Fibroblast of skin of scalp (primary cell): ENCODE measurements at regions not wholly inside any gene's neighbourhood (a gene's known extent, or its start where the extent isn't known, plus 50 kb on each side); places are given as distances from the start of the nearest gene placed in this dataset.
A peak's percentile ranks its signal among the peaks of the same experiment; 100 is the strongest.
"Not testable (repeated sequence)": the region's sequence is repeated elsewhere in the genome, so short reads cannot be mapped to it uniquely, and the experiment has no call there.

Experiments used
- DNase-seq: peaks from one replicate; pipeline ENCODE4 v3.0.0-alpha.2; 2013

- DNase-seq, result no peak
Measured at GRCh38 chr2:236375973-236376476, 111.8 kb upstream of the ASB18 start.

DNA sequence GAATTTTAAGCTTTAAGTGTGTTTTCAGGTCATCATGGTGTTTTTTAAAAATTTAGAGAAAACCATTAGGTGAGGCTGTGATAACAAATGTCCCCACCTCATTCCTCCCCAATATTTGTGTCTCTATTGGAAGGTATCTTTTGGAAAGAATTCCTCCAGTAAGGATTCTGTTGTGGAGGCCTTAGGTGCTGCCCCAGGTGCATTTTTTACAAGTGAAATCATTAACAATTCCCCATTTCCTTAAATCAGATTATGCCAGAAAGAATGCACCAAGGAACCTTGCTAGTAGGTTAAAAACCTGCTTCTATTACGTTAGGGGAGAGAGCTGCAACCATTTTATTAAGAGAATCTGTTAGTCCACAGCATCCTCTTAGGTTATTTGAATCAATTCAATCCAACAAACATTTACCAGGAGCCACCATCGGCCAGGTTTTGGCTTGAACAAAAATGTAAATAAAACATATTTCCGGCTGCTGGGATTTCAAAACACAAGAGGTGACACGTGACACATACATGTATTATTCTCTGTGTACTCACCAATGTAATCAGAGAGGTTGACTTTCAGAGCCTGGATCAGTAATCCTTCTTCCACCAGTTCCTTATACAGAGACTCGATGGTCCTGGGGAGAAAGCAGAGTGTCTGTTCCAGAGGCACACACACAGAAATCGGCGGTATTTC, 112.5 kb upstream of the ASB18 start:
- DNase-seq, result no peak

DNA sequence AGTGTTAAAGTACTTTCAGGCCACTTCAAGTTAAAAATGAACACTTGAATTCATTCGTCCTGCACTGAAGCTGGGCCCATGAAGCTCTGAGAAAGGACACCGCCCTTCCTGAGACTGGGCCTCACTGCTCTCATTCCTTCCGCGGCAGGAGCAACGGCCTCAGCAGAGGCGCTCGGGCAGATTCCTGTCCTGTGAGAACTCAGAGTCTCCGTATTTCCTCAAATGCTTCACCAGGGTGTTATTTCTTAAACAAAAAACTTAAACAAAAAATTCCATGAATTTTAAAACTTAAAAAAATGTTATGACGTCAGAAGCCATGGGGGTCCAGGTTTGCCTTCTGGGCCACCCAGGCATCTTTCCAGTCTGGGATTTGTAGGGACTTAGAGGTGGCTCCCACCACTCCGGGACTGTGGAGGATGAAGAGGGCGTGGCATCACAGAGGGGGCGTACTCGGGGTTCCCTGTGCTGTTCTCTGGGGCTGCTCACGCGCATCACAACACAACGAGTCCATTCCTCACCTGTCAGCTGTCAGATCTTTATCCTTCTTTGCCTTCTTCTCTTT, 115.9 kb upstream of the ASB18 start:
- DNase-seq, result peak; percentile 11

DNA sequence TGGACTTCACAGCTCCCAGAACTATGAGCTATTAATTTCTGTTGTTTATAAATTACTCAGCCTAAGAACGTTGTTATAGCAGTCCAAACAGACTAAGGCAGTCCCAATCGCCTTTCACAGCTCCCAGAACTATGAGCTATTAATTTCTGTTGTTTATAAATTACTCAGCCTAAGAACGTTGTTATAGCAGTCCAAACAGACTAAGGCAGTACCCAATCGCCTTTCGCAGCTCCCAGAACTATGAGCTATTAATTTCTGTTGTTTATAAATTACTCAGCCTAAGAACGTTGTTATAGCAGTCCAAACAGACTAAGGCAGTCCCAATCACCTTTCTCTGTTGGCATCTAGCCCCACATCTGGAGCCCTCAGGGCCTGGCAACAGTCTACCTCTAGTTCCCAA, 117.0 kb upstream of the ASB18 start:
- DNase-seq, result not testable (repeated sequence)

GRCh38 chr2:236389284-236390216, 125.3 kb upstream of the ASB18 start:
- not testable (repeated sequence) for DNase-seq

DNA sequence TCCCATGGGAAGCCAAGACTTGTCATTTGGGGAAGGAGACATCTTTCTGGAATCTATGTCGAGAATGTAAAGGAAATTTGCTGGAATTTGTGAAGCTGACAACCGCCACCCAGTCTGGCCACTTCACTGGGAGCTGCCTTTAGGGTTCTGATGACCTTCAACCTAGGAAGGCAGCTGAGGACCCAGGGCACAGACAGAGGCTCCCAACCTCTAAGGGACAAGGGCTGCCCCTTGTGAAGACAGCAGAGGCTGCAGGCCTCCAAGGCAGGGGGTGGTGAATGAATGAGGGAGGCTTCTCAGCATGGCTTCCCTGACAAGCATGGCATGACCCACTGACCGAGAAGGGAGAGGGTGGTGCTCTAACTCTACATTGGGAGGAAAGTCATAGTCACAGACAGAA, 128.9 kb upstream of the ASB18 start:
- DNase-seq, result no peak

GRCh38 chr2:236393581-236393980, 129.4 kb upstream of the ASB18 start:
- no peak for DNase-seq

GRCh38 chr2:236394571-236394970, 130.4 kb upstream of the ASB18 start:
- no peak for DNase-seq

GRCh38 chr2:236395067-236395466, 130.9 kb upstream of the ASB18 start:
- no peak for DNase-seq

DNA sequence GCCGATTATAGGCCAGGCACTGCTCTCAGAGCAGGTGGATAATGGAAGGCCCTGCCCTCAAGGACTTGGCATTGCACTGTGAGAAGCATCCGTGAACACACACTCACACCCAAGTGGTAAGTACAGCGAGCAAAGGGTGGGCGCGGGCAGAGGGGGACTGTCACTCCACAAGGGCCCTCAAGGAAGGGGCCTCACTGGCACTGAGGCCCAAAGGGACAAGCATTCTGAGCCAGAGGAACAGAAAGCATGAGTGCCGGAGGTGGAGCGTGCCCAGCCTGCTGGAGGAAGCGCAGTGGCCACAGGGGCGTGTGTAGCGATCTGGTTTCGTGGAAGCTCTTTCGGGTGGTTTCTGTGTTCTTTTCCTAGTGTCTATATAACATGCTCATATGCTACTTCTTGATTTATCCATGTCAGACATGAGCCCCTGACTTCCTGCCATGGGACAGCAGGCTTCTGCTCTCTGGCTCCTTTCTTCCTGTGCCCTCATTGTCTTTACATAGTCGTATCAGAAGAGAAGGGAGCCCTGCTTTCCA, 132.7 kb upstream of the ASB18 start:
- DNase-seq, result no peak

DNA sequence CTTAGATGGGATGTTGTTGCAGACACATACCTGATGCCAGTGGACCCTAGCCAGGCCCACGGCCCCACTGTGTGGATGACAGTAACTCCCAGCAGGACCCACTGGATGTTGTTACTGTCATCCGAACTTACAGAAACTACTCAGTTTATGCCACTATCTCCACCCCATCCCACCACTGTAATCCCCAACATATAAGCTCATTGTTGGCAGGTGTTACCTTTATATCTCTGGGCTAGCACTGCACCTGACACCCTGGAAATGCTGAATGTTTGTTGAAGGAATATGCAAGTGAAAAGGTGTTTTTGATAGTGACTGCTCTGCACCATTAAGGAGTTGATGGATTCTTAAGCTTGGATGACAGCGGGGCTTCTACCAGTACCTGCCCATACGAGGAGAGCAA, 133.5 kb upstream of the ASB18 start:
- no peak for DNase-seq

DNA sequence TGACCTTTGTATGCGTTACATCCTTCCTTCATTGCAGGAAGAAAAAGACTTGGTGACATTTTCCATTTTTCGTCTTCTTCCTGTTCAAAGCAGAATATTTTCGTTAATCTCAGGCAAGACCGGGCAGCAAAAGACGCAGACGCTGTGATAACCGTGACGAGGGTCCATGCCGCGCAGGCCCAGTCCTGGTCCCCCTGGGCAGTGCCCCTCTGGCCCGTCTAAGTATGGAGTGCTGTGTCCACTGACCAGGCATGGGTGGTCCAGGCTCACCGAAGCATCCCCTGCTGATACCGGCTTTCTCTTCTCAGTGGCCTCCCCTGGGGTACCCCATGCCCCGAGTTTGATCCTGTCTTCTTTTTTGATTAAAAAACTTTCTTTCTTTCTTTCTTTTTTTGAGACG, 135.2 kb upstream of the ASB18 start:
- DNase-seq, result no peak

- DNase-seq, result no peak
Measured at GRCh38 chr2:236400046-236400574, 135.9 kb upstream of the ASB18 start.

DNA sequence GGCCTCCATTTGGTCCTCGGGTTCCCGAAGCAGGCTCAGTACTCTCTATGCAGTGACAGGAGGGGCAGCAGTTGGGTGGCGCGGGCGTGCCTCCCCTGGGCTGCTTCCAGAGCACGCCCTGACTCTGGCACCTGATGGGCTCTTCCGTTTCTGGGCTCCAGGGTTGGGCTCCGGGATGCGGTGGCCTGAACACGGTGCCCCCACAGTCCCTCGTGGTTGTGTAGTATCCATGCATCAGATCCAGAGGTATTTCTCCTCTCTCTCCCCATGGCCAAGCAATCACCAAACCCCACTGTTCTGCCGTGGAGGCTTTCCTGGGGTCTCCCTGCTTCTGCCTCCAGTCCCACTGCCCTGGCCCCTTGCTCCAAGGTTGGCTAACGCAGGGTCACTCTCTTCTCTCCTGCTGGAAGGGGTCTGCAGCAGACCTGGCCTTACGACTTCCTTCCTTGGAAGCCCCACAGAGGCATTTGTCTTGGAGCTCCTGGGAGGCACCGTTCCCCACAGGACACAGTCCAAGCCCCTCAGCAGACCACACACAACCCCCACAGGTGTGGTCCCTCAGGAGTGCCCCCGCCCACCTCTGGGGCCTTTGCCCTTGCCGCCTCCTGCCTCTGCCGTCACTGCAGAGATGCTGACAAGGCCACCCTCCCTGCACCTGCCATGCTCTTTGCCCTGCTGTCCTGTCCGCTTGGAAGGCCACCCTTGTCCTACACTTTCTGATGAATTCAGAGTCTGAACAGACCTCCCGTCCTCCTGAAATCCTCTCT, 136.6 kb upstream of the ASB18 start:
- DNase-seq, result no peak

DNA sequence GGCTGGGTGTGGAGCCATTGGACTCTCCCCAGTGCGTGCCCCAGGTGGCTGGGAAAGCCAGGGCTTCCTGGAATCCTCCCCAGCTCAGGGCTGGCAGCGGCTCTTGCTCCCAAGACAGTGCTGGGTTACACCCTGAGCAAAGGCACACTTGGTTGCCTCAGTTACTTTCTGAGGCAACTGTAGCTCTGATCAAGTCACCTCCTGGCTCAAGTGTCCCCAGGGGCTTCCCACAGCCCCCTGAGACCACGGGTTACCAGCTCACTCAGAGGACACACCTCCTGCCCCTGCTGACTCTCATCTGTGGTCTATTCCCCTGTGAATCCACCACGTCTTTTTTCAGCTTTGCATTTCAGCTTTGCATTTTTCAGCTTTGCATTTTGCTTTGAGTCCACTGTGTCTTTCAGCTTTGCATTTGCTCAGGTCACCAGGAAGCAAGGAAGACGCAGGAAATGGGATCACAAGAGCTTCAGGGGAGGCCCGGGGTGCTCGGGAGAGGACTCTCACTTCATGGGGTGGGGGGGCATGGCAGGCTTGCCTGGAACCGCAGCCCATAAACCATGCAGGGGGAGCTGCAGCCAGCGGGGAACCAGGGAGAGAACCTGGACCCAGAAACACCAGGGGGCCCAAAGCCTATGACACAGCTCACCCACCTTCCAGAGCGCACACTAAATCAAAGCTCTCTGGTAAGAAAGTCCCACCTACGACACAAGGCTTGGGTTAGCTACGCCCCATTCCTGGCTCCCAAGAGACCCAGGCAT, 138.0 kb upstream of the ASB18 start:
- no peak for DNase-seq

DNA sequence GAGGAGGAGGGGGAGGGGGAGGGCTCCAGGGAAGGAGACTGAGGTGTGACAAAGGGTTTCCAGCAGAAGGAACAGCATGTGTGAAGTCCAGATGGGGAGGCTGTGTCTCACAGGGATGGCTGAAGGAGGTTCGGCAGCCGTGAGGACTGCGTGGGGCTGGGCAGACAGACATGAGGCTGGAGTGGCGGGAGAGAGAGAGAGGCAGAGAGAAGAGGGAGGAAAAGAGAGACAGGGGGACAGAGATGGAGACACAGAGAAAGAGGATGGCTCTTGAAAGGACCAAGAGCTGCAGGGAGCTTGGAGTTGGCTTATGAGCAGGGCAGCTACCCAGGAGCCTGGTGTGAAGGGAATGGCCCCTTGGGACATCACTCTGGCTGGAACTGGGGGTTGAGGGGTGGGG, 138.9 kb upstream of the ASB18 start:
- DNase-seq, result no peak

DNA sequence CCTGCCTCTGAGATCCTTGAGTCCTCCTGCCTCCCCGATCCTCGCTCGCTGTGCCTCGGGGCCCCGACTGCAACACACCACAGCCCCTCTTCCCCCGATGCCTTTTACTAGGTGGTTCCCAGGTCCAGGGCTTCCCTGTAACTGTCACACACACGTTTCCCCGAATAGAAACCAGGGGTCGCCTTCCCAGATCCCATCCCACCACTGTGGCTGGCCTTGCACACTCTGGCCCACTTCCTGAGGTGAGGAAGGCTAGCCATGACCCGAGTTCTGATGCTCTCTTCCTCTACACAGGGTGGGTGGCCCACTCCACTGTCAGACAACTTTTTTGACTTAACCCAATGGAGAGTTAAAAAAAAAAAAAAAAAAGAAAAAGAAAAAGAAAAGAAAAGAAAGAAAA, 139.6 kb upstream of the ASB18 start:
- no peak for DNase-seq

GRCh38 chr2:236404346-236404745, 140.1 kb upstream of the ASB18 start:
- no peak for DNase-seq

DNA sequence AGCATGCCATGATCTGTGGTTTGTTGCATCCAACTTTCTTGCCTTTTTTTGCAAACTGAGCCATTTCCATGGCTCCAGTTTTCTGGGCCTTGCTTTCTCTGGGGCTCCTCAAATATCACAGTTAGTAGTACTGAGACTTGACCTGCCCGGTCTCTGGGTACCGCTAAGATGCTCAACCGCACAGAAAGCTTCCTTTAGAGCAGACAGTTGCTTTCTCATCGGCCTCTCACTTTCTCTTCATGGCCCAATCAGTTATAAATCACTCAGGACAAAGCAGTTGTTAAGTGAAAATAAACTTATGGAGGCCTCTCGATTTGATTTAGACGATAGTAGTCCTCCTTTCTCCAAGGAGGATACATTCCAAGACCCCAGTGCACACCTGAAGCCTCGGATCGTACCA, 141.2 kb upstream of the ASB18 start:
- DNase-seq, result no peak

- no peak for DNase-seq
Measured at GRCh38 chr2:236408090-236408489, 143.9 kb upstream of the ASB18 start.

DNA sequence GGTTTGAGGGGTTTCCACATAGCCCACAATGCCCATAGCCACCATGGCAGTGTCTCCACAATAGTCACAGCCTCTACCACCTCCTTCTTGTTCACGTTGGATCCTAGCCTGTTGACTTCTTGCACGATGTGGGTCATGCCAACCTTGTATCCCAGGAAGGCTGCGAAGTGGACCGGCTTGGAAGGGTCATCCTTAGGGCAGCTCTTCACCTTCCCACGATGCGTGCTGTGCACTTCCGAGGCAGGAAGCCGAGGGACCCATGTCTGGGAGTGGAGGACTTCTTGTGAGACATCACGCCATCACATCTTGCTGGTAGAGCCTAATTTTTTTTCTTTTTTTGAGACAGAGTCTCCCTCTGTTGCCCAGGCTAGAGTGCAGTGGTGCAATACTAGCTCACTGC, 144.6 kb upstream of the ASB18 start:
- DNase-seq, result no peak
